Transverse colon (tissue), 3 donors: ENCODE measurements at regions not wholly inside any gene's neighbourhood (a gene's known extent, or its start where the extent isn't known, plus 50 kb on each side); places are given as distances from the start of the nearest gene placed in this dataset.

ENCODE experiments used
- CTCF ChIP-seq, 5 experiments: fragments of 200-600 bp in 3 of 5; fragments of 450-650 bp in 2 of 5; sonication (generic) in 3 of 5; IDR thresholded peaks; 1 replicate in 2 of 5; 2 replicates in 3 of 5; pipeline ENCODE4 v1.5.1; 2016 to 2017; ENCODE audit warnings: antibody characterized with exemption in 5 of 5, inconsistent platforms in 3 of 5, mild to moderate bottlenecking in 2 of 5, moderate library complexity in 1 of 5
- POLR2A ChIP-seq: fragments of 450-650 bp; IDR thresholded peaks from one replicate; pipeline ENCODE4 v1.6.1; 2016; ENCODE audit warnings: antibody characterized with exemption, mild to moderate bottlenecking, moderate library complexity

GRCh38 chr2:41724465-41724864 lies 323.4 kb upstream of the PKDCC start:
- TF ChIP-seq CTCF (IDR thresholded peaks at IDR 0.05) (no peak), POLR2A (no peak)
